Sciatic nerve (tissue), 2 donors: ENCODE measurements at regions not wholly inside any gene's neighbourhood (a gene's known extent, or its start where the extent isn't known, plus 50 kb on each side); places are given as distances from the start of the nearest gene placed in this dataset.

Experiments
- ATAC-seq: fragments of 200-7000 bp; cut with Tn5 transposase; one replicate; pipeline ENCODE4 v1.9.1; 2020; ENCODE audit warnings: mild to moderate bottlenecking, moderate library complexity
- DNase-seq: peaks from one replicate; pipeline ENCODE4 v3.0.0-alpha.2; 2020; ENCODE audit warnings: low spot score
- intact Hi-C: fragments of 100-400 bp; cut with DNase I; formaldehyde crosslinking; loops from one replicate; pipeline ENCODE4 v1.14.2; 2022
- donor health status: DM: no; HTN: no; CAD: no.
- donor health status: DM: no; HTN: no; CAD: no.

DNA sequence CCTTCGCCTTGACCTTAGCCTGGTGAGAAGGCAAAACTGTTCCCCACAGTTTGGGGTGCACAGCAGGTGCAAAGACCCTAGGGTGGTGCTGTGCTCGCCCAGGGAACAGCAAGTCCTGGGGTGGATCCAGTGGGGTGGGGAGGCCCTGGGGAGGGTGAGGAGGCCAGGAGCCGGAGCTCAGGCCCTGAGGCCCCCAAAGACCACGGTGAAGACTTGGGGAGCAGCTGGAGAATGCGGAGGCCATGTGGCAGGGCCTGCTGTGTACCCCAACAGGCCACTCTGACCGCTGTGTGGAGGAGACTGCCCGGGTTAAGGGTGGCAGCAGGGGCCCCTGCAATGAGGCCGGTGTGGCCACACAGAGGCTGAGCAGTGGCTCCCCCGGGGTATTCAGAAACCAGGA lies 101.1 kb upstream of the RTL6 start:
- ATAC-seq, result no peak
- intact Hi-C loops, result no loop called here
- DNase-seq, result no peak

DNA sequence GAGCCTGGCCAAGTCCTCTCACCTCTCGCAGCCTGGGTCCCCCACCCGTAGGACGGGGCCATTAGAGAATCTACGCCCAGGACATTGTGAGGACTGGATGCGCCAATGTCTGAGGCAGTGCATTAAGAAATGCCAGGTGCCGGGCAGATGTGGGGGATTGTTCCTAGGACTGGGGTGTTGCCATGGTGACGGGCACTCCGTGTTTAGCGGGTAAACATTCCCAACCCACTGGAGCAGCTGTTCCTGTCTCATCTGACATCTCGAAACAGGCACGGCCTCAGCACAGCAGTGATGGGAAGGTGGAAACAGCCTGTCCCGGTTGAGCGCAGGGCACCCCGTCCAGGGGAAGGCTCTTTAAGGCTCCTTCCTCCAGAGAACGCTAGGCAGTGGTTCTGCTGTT lies 99.6 kb upstream of the RTL6 start:
- intact Hi-C loops, result no loop called here
- no peak for ATAC-seq
- no peak for DNase-seq

DNA sequence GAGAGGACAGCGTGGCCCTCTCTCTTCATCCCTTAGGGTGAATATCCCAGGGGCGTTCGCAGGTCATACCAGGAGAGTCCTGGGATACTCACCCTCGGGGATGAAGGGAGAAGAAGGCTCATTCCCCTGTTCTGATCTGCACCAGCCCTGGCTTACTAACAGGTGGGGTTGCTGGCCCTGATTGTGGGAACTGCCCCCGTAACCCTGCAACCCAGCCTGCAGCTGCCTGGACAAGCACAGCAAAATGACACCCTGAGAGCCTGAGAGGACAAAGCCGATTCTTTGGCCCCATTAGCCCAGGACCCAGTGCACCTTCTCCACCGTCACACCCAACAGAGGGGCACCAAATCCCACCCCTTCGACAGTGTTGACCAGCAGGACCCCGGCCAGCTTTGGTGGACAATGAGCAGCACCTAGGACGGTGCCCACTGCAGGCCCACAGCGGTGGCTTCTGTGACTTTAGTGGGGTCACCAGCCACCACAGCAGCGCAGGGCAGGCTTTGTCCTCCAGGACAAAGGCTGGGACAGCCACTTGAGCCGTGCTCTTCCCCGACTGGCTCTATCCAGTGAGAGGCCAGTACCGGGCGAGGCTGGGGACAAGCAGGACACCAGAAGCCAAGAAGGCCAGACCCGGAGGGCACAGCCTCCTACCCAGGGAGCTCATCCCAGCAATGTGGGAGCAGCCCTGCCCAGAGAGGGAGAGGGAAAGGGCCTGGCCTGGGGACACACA lies 98.5 kb upstream of the RTL6 start:
- intact Hi-C loops, result no loop called here
- DNase-seq (no peak), ATAC-seq (no peak)

DNA sequence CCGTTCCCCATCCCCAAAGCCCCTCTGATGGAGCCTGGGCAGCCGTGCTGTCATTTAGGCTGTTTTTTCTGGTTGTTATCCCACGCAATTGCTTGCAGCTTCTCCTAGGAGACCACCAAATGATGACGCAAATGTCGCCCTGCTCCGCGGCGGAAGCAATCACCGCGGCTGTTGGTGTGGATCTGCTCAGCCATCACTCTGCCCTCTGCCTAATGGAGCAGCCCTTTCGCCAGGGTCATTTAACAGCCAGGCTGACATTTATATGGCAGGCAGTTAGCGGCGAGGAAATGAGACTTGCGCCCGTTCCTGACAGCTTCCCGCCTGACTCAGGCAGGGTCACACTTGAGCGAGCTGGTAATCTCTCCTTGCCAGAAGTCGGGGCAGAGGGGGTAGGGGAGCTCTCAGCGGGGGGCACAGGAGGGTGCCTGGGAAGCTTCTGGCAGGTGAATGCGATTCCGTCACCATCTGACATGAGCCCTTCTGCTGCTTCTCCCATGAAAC lies 97.9 kb upstream of the RTL6 start:
- ATAC-seq, result no peak
- intact Hi-C loops, result no loop called here

DNA sequence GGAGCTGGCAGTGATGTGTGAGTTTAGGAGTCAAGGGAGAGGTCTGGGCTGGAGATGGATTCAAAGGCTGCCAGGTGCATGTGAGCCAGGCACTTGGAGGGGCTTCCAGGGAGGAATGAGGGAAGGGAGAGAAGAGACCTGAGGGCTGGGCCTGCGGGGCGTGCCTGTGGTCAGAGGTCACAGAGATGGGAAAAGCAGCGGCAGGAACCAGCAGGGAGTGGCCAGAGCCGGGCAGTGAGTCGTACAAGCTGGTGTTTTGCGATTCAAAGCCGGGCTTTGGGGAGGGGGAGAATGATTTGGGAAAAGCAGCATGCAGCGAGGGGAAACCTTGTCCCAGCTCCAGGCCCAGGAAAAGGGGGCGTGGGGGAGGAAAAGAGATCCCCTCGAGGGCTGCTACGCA lies 96.9 kb upstream of the RTL6 start:
- DNase-seq (no peak), ATAC-seq (no peak)
- intact Hi-C loops, result no loop called here

More for the DNA sequence above, 97.9 kb upstream of the RTL6 start:
- DNase-seq, result no peak

DNA sequence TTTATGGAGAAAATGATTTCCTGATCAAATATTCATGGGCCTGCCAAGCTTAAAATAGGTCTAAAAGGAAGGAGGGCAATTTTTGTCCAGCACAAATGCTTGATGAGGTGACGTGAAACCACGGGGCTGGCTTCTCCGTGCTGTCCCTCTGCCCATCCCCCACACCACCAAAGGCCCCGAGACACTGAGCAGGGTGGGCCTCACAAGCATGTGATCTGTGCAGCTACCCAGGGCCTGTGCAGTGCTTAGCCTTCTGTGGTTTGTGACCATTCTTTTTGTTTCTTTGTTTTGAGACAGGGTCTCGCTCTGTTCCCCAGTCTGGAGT lies 94.8 kb upstream of the RTL6 start:
- DNase-seq (no peak), ATAC-seq (no peak)
- intact Hi-C loops, result no loop called here

DNA sequence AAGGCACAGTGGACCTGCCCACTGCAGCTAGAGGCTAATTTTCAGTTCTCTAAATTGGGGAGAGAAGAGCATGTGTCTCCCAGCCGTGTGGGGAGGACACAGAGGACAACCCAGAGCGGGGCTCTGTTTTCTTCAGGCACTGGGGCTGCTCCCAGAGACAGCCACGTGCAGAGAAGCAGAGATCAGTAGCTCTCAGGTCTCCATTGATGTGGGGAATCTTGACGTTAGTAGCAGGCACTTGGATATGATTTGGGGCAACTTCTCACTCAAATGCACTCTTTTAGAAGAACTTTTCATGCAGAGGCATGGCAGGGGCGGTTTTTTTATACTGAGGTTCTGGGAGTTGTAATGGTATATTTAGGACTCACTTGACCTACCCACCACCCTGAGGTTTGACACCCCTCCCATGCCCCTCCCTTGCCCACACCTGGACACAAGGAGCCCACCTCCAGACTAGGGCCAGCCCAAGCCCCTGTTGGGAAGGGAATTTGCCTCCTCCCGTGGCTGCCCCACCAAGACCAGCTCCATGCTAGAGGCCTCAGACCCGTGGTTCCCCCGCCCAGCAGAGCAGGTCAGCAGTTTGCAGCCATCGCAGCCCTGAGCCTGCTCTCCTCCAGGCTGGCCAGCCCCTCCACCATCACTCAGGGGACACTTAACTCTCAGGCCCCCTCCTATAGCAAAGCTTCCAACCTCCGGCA lies 94.2 kb upstream of the RTL6 start:
- intact Hi-C loops, result no loop called here

DNA sequence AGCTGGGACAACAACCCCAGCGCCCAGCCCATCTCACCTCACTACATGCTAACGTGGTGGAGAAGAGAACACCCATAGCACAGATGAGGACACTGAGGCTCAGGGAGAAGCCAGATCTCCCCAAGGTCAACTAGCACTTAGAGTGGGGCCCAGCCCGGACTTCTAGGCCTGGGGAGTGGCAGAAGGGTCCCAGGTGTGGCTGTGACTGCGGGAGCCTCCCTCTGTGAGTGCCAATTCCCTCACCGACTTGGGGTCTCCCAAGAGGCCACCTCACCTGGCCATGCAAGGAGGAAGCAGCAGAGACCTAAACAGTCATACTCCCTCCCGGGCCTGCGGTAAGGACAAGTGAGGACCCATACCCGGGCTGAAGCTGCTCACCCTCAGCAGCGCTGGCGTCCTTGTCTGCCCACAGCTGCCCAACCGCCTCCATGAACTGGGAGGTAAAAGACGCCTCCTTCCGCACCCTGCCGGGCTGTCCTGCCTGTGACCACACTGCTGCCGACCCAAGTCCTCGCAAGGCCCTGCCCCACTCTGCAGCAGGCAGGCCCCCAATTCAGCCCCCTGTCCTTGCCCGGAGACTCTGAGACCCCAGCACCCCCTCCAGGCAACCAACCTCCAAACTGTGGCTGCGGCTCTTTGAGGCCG lies 93.2 kb upstream of the RTL6 start:
- ATAC-seq, result no peak
- intact Hi-C loops, result no loop called here
- no peak for DNase-seq

More for the DNA sequence above, 94.2 kb upstream of the RTL6 start:
- no peak for DNase-seq
- ATAC-seq, result no peak

DNA sequence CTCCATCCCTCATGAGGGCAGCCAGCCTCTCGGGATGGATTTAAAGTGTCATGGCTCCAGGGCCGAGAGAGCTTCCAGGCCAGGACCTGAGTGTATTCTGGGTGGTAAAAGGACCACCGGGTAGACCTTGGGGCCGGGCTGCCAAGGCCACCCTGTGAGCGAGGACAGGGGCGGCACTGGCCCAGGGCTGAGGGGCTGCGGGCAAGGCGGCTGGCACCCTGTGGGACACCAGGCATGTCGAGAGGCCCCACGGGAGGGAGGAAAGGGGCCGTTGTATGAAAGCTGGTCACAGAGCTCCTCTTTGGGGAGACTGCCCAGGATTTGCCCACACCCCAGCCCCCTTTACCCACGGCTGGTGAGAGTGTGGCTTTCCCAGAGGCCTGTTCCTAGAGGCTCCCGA lies 92.3 kb upstream of the RTL6 start:
- intact Hi-C loops, result no loop called here

DNA sequence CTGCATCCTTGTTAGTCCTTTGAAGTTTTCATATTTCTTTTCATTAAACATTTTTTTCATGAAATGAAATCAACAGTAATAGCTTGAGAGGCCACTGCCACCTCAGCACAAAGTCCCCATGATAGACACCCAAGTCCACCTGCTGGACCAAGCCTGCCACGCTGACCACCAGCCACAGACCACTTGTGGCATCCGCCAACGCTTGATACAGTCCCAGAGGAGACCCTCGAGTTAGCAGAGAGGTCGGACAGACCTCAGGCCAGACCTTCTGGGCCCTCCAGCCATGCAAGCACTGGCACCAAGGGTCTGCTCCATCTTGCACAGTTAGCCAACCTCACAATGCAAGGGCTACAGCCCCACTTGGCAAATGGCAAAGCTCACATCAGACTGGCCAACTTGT lies 91.8 kb upstream of the RTL6 start:
- intact Hi-C loops, result no loop called here
- no peak for ATAC-seq

More for the DNA sequence above, 92.3 kb upstream of the RTL6 start:
- no peak for ATAC-seq
- no peak for DNase-seq

DNA sequence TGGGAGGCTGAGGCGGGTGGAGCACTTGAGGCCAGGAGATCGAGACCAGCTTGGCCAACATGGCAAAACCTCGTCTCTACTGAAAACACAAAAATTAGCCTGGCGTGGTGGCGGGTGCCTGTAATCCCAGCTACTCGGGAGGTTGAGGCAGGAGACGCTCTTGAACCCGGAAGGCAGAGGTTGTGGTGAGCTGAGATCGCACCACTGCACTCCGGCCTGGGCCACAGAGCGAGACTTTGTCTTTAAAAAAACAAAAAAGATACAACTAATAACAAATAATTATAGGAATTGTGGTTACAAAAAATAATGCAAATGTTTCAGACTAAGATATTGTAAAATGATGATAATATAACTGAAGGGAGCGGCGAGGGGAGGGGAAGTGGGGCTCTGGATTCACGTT lies 90.3 kb upstream of the RTL6 start:
- intact Hi-C loops, result no loop called here
- no peak for ATAC-seq
- no peak for DNase-seq

More for the DNA sequence above, 91.8 kb upstream of the RTL6 start:
- no peak for DNase-seq

DNA sequence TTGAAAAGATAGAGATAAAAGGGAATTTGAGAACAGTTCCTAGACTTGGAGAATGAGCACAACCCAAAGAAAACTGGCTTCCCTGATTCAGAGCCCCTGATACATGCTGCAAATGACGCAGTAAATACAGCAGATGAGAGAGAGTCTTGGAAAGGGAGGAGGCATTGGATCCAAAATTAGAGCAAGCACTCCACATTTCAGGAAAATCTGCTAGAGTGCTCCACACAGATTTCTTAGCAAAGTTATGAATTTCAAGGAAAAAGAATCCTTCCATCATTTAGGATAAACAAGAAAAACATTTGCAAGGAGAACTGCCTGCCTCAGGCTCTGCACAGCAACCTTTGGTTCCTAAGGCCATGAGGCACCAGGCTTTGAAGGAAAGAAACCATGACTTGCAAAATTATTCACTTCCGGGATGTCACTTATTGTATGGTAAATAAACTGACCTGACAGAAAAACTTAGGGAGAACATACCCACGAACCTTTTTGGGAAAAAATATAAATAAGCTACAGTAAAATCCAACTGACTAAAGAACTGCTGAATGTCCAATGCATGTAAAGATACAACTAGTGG lies 89.8 kb upstream of the RTL6 start:
- intact Hi-C loops, result no loop called here
- DNase-seq, result no peak

DNA sequence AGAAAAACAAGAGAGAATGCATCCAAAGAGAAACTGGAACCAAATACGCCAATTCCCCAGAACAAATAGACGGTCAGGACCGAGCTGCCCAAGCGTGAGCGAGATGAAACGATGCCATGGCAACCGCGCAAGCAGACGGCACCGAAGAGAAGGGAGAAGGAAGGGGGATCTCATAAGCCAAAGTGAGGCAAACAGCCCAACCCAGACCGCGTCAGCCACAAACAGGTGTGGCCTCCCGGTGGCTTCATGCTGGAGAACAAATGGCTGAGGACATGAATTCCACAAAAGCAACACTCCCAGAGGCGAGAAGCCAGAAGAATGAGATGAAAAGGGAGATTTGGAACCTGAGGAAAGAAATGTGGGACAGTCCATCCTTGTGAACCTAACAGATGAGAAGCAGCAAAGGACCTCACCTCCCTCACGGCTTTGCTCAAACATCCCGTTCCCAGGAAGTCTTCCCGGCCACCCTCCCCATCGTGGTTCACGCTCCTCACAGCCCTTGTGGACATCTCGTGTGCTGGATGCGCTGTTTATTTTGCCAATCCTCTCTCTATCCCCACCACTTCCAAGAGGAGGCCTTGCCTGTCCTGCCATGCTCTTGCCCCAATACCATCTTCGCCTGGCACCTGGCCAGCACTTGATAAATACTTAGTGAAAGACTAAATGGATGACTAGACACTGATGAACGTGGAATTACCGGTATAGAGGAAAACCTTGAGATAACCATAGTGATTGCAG lies 89.1 kb upstream of the RTL6 start:
- intact Hi-C loops, result no loop called here
- DNase-seq (no peak), ATAC-seq (no peak)

More for the DNA sequence above, 89.8 kb upstream of the RTL6 start:
- ATAC-seq, result no peak

DNA sequence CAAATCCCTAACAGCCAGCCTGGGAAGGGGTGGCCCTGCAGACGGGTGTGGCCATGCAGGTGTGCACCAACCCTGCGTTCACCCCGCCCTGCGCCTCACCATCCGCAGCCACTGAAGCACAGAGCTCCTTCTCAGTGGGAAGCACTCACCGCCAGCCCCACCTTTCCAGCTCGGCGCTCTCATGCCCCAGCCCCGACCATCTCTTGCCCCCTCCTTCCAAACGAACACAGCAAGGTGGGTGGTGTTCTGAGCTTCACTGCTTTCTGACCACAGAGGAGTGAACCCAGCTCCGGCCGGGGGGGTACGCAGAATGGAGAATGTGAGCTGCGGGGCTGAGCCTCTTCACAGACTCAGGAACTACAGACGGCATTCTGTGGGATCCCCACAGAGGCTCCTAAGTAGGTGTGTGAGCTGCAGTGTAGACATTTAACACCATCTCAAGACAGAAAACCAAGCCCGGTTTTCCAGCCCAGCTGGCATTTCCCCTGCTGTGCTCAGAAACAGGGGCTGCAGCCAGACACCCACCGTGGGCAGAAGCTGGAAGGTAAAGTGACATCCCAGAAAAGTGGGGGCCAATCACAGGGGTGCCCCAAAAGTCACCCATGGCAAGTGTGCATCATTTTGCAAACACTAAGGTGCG lies 88.4 kb upstream of the RTL6 start:
- intact Hi-C loops, result no loop called here
- no peak for ATAC-seq

DNA sequence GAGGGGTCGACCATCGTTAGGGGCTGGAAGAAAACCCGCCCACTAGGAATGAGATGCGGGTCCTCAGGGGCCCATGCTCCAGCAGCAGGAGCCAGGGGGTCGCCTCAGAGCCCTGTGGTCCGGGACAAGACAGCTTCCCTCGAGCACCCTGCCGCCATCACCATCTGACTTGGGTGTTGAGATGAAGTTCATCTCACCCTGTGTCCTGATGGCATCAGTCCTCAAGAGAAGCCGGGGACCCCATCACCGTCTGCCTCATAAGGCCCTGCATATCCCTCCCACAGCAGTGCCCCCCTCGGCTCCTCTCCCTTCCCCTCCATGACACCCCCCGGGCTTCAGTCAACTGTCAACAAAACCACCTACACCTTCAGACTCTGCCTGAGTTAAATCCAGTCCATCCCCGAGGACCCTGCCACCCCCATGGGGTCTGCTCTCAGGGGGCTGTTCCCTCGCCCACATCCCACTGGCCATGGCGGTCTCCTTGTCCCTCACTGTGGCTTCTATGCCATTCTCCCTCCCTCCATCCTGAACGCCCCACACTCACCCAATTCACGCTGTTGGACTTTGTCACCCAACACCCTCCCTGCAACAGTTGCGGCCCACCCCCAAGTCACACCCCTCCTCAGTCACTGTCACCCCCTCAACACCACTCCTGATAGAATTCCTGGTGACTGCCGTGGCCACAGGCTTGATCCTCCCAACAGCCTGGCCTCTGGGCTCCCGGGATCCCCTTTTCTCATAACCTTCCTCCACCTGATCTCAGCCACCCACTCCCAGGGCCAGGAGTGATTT lies 87.7 kb upstream of the RTL6 start:
- DNase-seq, result peak; percentile 38
- no peak for ATAC-seq
- intact Hi-C loops, result no loop called here

More for the DNA sequence above, 88.4 kb upstream of the RTL6 start:
- DNase-seq, result no peak

DNA sequence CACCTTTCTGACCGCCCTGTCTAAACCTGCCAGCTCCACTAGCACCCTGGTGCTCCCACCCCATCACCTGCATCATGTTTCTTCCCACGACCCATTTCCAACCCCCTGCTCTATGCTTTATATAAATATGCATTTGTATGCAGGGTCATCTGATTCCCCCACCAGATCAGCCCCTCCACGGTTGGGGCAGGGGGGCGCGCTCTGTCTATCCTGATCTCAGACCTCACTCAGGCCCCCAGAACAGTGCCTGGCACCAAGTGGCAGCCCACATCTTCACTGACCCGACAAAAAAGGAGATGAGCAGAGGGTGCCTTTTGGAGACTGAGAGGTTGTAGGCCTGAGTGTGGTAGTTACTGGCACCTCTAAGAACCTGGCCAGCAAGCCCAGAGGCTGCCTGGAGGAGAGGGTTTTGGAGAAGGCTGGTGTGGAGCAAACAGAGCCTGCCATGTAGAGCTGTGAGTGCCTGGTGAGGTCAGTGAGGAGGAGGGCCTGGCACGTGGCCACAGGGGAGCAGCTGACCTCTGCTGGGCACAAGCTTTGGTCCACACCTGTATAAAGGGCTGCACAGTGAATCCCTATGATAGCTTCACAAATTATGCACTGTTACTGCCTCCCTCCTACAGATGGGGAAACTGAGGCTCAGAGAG lies 86.3 kb upstream of the RTL6 start:
- no peak for ATAC-seq
- peak; percentile 27 for DNase-seq
- intact Hi-C loops, result no loop called here

DNA sequence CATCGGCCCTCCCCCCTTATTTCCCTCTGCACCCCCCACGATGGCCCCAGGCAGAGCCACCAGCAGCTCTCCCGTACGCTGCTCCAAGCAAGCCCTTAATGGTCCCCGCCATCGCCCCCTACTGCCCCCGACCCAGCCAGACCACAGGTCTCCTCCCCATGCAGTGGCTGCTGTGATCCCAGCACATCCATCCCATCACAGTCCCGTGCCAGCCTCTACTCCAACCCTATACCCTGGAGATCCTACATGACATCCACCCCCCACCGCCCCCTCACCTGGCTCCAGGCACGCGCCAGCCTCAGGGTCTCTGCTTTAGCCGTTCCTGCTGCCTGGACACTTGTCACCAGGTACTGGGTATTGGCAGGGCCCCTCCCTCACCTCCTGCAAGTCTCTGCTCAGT lies 85.8 kb upstream of the RTL6 start:
- peak; percentile 44 for DNase-seq
- intact Hi-C loops, result no loop called here
- no peak for ATAC-seq
